CD4-positive, alpha-beta memory T cell (primary cell): ENCODE measurements at regions not wholly inside any gene's neighbourhood (a gene's known extent, or its start where the extent isn't known, plus 50 kb on each side); places are given as distances from the start of the nearest gene placed in this dataset.
A peak's percentile ranks its signal among the peaks of the same experiment; 100 is the strongest.
"Not testable (repeated sequence)": the region's sequence is repeated elsewhere in the genome, so short reads cannot be mapped to it uniquely, and the experiment has no call there.

ENCODE experiments used
- CTCF ChIA-PET: fragments of 350-600 bp; sonication (Branson Sonifier 250); formaldehyde crosslinking; loops from one replicate; lab custom pipeline; 2021; ENCODE audit warnings: inconsistent platforms; ENCODE audit not compliant: partially characterized antibody; lab: Charles Lee
- POLR2A ChIA-PET: fragments of 350-600 bp; sonication (Branson Sonifier 250); formaldehyde crosslinking; loops from one replicate; lab custom pipeline; 2021; ENCODE audit not compliant: partially characterized antibody; lab: Charles Lee
- DNase-seq, 5 donors: peaks; one replicate each; pipeline versions ENCODE4 v3.0.0 to v3.0.0-alpha.2; 2020 to 2022; ENCODE audit warnings: mixed read lengths in 1 of 5
- H3K27ac ChIP-seq: one replicate; pipeline ENCODE4 v1.7.0; 2013; ENCODE audit warnings: low read depth, low read length
- H3K27me3 ChIP-seq: 2 replicates; pipeline ENCODE4 v1.7.0; 2013; ENCODE audit warnings: mild to moderate bottlenecking, low read length, moderate library complexity; ENCODE audit not compliant: insufficient read depth
- H3K36me3 ChIP-seq: 2 replicates; pipeline ENCODE4 v1.7.0; 2013; ENCODE audit warnings: mild to moderate bottlenecking, low read length, moderate library complexity; ENCODE audit not compliant: insufficient read depth
- H3K4me1 ChIP-seq: 2 replicates; pipeline ENCODE4 v1.7.0; 2013; ENCODE audit warnings: mild to moderate bottlenecking, low read length, moderate library complexity; ENCODE audit not compliant: insufficient read depth
- H3K4me3 ChIP-seq, 2 donors: one replicate each; pipeline ENCODE4 v1.7.0; 2013; ENCODE audit warnings: low read length in 2 of 2, mild to moderate bottlenecking in 1 of 2
- H3K9me3 ChIP-seq, 2 donors: one replicate each; pipeline ENCODE4 v1.7.0; 2013; ENCODE audit warnings: low read length in 2 of 2, control low read depth in 1 of 2; ENCODE audit not compliant: control insufficient read depth in 1 of 2
- H3K27ac Mint-ChIP-seq, 7 donors: one replicate each; pipeline ENCODE4 v1.8.0; 2020 to 2021; ENCODE audit warnings: mixed read lengths in 7 of 7, mild to moderate bottlenecking in 6 of 7, inconsistent platforms in 3 of 7, moderate library complexity in 3 of 7
- H3K27me3 Mint-ChIP-seq, 2 donors: one replicate each; pipeline ENCODE4 v1.8.0; 2020 to 2021; ENCODE audit warnings: mixed read lengths in 2 of 2
- H3K36me3 Mint-ChIP-seq, 2 donors: one replicate each; pipeline ENCODE4 v1.8.0; 2020 to 2021; ENCODE audit warnings: mixed read lengths in 2 of 2, inconsistent platforms in 1 of 2, mild to moderate bottlenecking in 1 of 2
- H3K4me1 Mint-ChIP-seq, 4 donors: one replicate each; pipeline ENCODE4 v1.8.0; 2020 to 2021; ENCODE audit warnings: mixed read lengths in 4 of 4, mild to moderate bottlenecking in 1 of 4
- H3K4me3 Mint-ChIP-seq, 8 donors: one replicate each; pipeline ENCODE4 v1.8.0; 2020 to 2021; ENCODE audit warnings: mixed read lengths in 8 of 8, mild to moderate bottlenecking in 7 of 8, moderate library complexity in 6 of 8, inconsistent platforms in 3 of 8
- H3K9me3 Mint-ChIP-seq, 8 donors: one replicate each; pipeline ENCODE4 v1.8.0; 2020 to 2021; ENCODE audit warnings: mixed read lengths in 8 of 8, mild to moderate bottlenecking in 5 of 8, inconsistent platforms in 3 of 8, moderate library complexity in 1 of 8
- intact Hi-C: fragments of 100-400 bp; cut with micrococcal nuclease; formaldehyde crosslinking; loops from one replicate; pipeline ENCODE4 v1.15.1; 2023

DNA sequence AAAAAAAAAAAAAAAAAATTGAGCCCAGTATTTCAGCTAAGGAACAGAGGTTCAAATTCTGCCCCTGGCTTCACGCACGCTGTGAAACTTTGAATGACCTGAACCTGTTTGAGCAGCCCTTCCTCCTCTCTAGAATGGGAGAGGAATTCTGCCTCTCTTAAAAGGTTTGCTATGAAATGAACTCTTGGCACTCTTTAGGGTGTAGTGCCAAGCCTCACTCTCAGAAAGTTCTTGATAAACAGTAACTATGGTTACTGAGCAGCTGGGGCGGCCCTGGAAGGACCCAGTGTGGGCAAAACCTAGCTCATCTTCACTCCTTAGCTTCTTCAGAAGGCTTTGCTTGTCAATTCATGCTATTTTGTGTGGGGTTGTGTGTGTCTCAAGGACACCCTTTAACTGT lies 73.7 kb downstream of the GEMIN8 start:
- Histone ChIP-seq H3K36me3 (no peaks in the 10 kb centered on the region), H3K4me1 (no peaks in the 10 kb centered on the region), H3K27me3 (no peaks in the 10 kb centered on the region), H3K27ac (no peak overlapping the region), H3K4me3 (no peak overlapping the region), H3K9me3 (no peaks in the 10 kb centered on the region)
- DNase-seq: no peak
- Mint-ChIP-seq H3K4me1 (peaks cover 0 to 4% (median 1%) of the 10 kb centered on the region in 4 donors), H3K27ac (no peak overlapping the region), H3K36me3 (no peaks in the 10 kb centered on the region), H3K9me3 (peaks cover 0 to 3% (median 0%) of the 10 kb centered on the region in 8 donors), H3K27me3 (peaks cover 7 to 11% of the 10 kb centered on the region in 2 donors), H3K4me3 (no peak overlapping the region)
- intact Hi-C loops: no loop called here
- ChIA-PET POLR2A (no interaction called here), CTCF (no interaction called here)

DNA sequence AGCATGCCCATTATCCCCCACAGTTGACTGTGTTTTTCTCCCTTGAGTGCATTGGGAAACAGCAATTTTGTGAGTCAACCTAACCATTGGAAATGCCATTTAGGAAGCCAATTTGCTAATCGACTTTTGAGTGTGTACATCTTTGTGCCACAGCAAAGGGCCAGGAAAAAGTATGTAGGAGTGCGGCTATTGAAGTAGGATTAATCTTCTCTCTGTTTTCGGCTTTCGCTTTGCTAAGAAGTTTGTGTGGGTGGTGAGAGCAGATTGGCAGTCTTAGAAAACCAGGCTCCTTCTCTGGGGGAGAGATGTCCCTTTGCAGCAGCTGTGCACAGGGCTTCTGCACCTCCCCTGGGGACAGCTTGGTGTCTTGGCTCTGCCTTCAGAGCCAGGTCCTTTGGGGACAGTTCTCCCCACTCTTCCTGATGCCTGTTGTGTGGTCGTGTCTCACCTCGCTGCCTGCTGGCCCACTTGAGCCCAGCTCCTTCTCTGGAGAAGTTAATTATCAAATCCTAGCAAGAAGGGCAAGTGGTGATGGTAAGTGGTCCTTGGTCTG lies 74.5 kb downstream of the GEMIN8 start:
- peaks cover 0 to 3% (median 0%) of the 10 kb centered on the region in 8 donors for H3K9me3 Mint-ChIP-seq
- H3K4me1 Mint-ChIP-seq: peaks cover 0 to 4% (median 1%) of the 10 kb centered on the region in 4 donors
- no peaks in the 10 kb centered on the region for H3K9me3 ChIP-seq
- H3K27me3 ChIP-seq: no peaks in the 10 kb centered on the region
- no peak overlapping the region for H3K4me3 ChIP-seq
- peaks cover 7 to 11% of the 10 kb centered on the region in 2 donors for H3K27me3 Mint-ChIP-seq
- intact Hi-C loops: no loop called here
- H3K4me1 ChIP-seq: no peaks in the 10 kb centered on the region
- H3K4me3 Mint-ChIP-seq: no peak overlapping the region
- H3K36me3 ChIP-seq: no peaks in the 10 kb centered on the region
- no peak overlapping the region for H3K27ac Mint-ChIP-seq
- DNase-seq: no peak
- ChIA-PET POLR2A (no interaction called here), CTCF (no interaction called here)
- H3K27ac ChIP-seq: no peak overlapping the region
- H3K36me3 Mint-ChIP-seq: no peaks in the 10 kb centered on the region

GRCh38 chrX:13952581-13952980 lies 77.1 kb downstream of the GEMIN8 start:
- Mint-ChIP-seq H3K36me3 (no peaks in the 10 kb centered on the region), H3K27ac (no peak overlapping the region), H3K4me1 (no peaks in the 10 kb centered on the region), H3K4me3 (no peak overlapping the region), H3K27me3 (peaks cover 7 to 11% of the 10 kb centered on the region in 2 donors), H3K9me3 (peaks cover 0 to 3% (median 0%) of the 10 kb centered on the region in 8 donors)
- no peak overlapping the region for H3K27ac ChIP-seq
- H3K4me3 ChIP-seq: no peak overlapping the region
- H3K4me1 ChIP-seq: no peaks in the 10 kb centered on the region
- H3K9me3 ChIP-seq: no peaks in the 10 kb centered on the region
- POLR2A ChIA-PET: no interaction called here
- DNase-seq: no peak
- CTCF ChIA-PET: no interaction called here
- H3K27me3 ChIP-seq: no peaks in the 10 kb centered on the region
- H3K36me3 ChIP-seq: no peaks in the 10 kb centered on the region
- intact Hi-C loops: no loop called here

DNA sequence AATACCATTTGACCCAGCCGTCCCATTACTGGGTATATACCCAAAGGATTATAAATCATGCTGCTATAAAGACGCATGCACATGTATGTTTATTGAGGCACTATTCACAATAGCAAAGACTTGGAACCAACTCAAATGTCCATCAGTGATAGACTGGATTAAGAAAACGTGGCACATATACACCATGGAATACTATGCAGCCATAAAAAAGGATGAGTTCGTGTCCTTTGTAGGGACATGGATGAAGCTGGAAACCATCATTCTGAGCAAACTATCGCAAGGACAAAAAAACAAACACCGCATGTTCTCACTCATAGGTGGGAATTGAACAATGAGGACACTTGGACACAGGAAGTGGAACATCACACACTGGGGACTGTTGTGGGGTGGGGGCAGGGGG lies 83.5 kb downstream of the GEMIN8 start:
- H3K4me1 ChIP-seq, H3K4me3 Mint-ChIP-seq, DNase-seq, H3K4me3 ChIP-seq, intact Hi-C loops, H3K27me3 ChIP-seq, H3K27ac ChIP-seq, H3K27ac Mint-ChIP-seq, CTCF ChIA-PET, H3K4me1 Mint-ChIP-seq, H3K9me3 ChIP-seq, POLR2A ChIA-PET, H3K36me3 ChIP-seq, H3K9me3 Mint-ChIP-seq, H3K36me3 Mint-ChIP-seq, H3K27me3 Mint-ChIP-seq: not testable (repeated sequence)

DNA sequence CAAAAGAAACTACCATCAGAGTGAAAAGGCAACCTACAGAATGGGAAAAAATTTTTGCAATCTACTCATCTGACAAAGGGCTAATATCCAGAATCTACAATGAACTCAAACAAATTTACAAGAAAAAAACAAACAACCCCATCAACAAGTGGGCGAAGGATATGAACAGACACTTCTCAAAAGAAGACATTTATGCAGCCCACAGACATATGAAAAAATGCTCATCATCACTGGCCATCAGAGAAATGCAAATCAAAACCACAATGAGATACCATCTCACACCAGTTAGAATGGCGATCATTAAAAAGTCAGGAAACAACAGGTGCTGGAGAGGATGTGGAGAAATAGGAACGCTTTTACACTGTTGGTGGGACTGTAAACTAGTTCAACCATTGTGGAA lies 83.9 kb downstream of the GEMIN8 start:
- H3K27ac ChIP-seq, POLR2A ChIA-PET, H3K27ac Mint-ChIP-seq, H3K36me3 Mint-ChIP-seq, H3K4me1 Mint-ChIP-seq, H3K27me3 ChIP-seq, H3K9me3 Mint-ChIP-seq, H3K9me3 ChIP-seq, intact Hi-C loops, H3K4me1 ChIP-seq, H3K4me3 Mint-ChIP-seq, H3K36me3 ChIP-seq, H3K4me3 ChIP-seq, DNase-seq, H3K27me3 Mint-ChIP-seq, CTCF ChIA-PET: not testable (repeated sequence)

- no peaks in the 10 kb centered on the region for H3K36me3 ChIP-seq
- no peak overlapping the region for H3K4me3 Mint-ChIP-seq
- no peak overlapping the region for H3K4me3 ChIP-seq
- ChIA-PET CTCF (no interaction called here), POLR2A (no interaction called here)
- H3K27ac ChIP-seq: no peak overlapping the region
- H3K9me3 ChIP-seq: no peaks in the 10 kb centered on the region
- peaks cover 1 to 12% (median 4%) of the 10 kb centered on the region in 4 donors for H3K4me1 Mint-ChIP-seq
- no peak for DNase-seq
- intact Hi-C loops: no loop called here
- no peaks in the 10 kb centered on the region for H3K36me3 Mint-ChIP-seq
- no peak overlapping the region for H3K27ac Mint-ChIP-seq
- H3K4me1 ChIP-seq: no peaks in the 10 kb centered on the region
- H3K27me3 ChIP-seq: peaks cover 7% of the 10 kb centered on the region
- peaks cover 10 to 22% of the 10 kb centered on the region in 2 donors for H3K27me3 Mint-ChIP-seq
- H3K9me3 Mint-ChIP-seq: no peaks in the 10 kb centered on the region
Measured at GRCh38 chrX:13940671-13941070, 89.0 kb downstream of the GEMIN8 start.

- ChIA-PET CTCF (no interaction called here), POLR2A (no interaction called here)
- H3K27ac Mint-ChIP-seq: no peak overlapping the region
- Histone ChIP-seq H3K27ac (no peak overlapping the region), H3K4me3 (no peak overlapping the region), H3K4me1 (no peaks in the 10 kb centered on the region), H3K27me3 (peaks cover 7% of the 10 kb centered on the region), H3K36me3 (no peaks in the 10 kb centered on the region), H3K9me3 (no peaks in the 10 kb centered on the region)
- peaks cover 1 to 12% (median 4%) of the 10 kb centered on the region in 4 donors for H3K4me1 Mint-ChIP-seq
- H3K9me3 Mint-ChIP-seq: no peaks in the 10 kb centered on the region
- intact Hi-C loops: no loop called here
- peaks cover 10 to 22% of the 10 kb centered on the region in 2 donors for H3K27me3 Mint-ChIP-seq
- no peak for DNase-seq
- H3K4me3 Mint-ChIP-seq: peak overlapping the region in 2 of 8 donors; percentile 59 to 64
- no peaks in the 10 kb centered on the region for H3K36me3 Mint-ChIP-seq
Measured at GRCh38 chrX:13939741-13940597, 89.7 kb downstream of the GEMIN8 start.
